ENCODE measurements at regions not wholly inside any gene's neighbourhood (a gene's known extent, or its start where the extent isn't known, plus 50 kb on each side); places are given as distances from the start of the nearest gene placed in this dataset.

DNA sequence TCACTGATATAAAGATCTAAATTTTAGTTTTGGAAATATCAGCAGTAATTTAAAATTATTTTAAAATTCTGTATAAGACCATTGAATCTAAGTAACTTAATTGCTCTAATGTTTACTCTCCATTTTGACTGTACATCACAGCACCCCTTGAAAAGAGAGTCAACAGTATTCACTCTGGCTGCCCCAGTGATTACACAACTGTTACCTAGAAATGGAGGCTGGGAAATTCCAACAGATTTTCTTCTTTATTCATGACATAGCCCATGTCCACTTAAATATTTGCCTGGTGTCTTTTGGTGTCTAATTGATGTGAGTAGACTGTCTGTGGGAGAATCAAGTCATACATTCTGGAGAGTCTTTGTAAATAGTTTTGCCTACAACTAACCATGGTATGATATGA is 301.8 kb upstream of the CDH6 start:
- Histone ChIP-seq H2BK12ac (ENCODE audit: low read depth, low read length) (no peak overlapping the region), H2BK20ac (ENCODE audit: low read length) (no peak overlapping the region), H3K27me3 (replicated peaks in 1 of 4; ENCODE audit: control insufficient read depth in 3 of 4, extremely low read depth in 1 of 4, insufficient read depth in 3 of 4, low read length in 3 of 4) (no peaks in the 10 kb centered on the region), H3K79me1 (ENCODE audit: low read depth, low read length) (no peaks in the 10 kb centered on the region), H3K9ac (replicated peaks in 1 of 4; ENCODE audit: extremely low read depth in 1 of 4, low read depth in 3 of 4, low read length in 3 of 4) (no peak overlapping the region), H4K91ac (replicated peaks; ENCODE audit: insufficient read length, low read length) (no peak overlapping the region), H2BK120ac (replicated peaks; ENCODE audit: low read depth, low read length) (no peak overlapping the region), H4K20me1 (replicated peaks in 1 of 2; ENCODE audit: control insufficient read depth in 1 of 2, insufficient read depth in 2 of 2, low read length in 2 of 2) (no peaks in the 10 kb centered on the region), H3K56ac (replicated peaks; ENCODE audit: insufficient read length, low read depth, low read length) (no peak overlapping the region), H3K4ac (replicated peaks; ENCODE audit: insufficient read length, low read depth, low read length) (no peak overlapping the region), H3K23me2 (ENCODE audit: low read depth, low read length) (no peaks in the 10 kb centered on the region), H3K27ac (ENCODE audit: low read depth, low read length) (no peak overlapping the region), H3K14ac (ENCODE audit: insufficient read length) (no peak overlapping the region), H3K36me3 (ENCODE audit: control insufficient read depth in 2 of 4, insufficient read depth in 4 of 4, low read length in 3 of 4) (no peaks in the 10 kb centered on the region), H4K8ac (ENCODE audit: extremely low read depth, insufficient read depth, low read length) (no peak overlapping the region), H3K79me2 (ENCODE audit: control insufficient read depth in 1 of 2, insufficient read depth in 2 of 2, low read length in 2 of 2) (no peaks in the 10 kb centered on the region), H3K9me3 (ENCODE audit: insufficient read depth in 2 of 2, low read depth in 1 of 2, low read length in 1 of 2) (no peaks in the 10 kb centered on the region), H2BK5ac (ENCODE audit: low read depth, low read length) (no peak overlapping the region), H2AFZ (ENCODE audit: low read length) (no peak overlapping the region), H2BK15ac (ENCODE audit: low read length) (no peak overlapping the region), H3K18ac (ENCODE audit: extremely low read depth, low read length) (no peak overlapping the region), H3K23ac (ENCODE audit: insufficient read length) (no peak overlapping the region), H3K4me1 (replicated peaks in 1 of 4; ENCODE audit: control insufficient read depth in 3 of 4, insufficient read depth in 4 of 4, low read length in 3 of 4) (no peaks in the 10 kb centered on the region), H4K5ac (ENCODE audit: insufficient read length, low read depth, low read length) (no peak overlapping the region), H3K4me2 (ENCODE audit: insufficient read depth in 1 of 2, low read depth in 2 of 2, low read length in 2 of 2) (no peak overlapping the region), H3K4me3 (ENCODE audit: extremely low read depth in 1 of 4, insufficient read depth in 2 of 4, low read depth in 3 of 4, low read length in 4 of 4) (no peak overlapping the region), H2AK5ac (ENCODE audit: low read depth, low read length) (no peak overlapping the region)
- FAIRE-seq (no peak), DNase-seq (ENCODE audit: low read depth in 1 of 2, low spot score in 2 of 2) (no peak)
- POLR2A ChIA-PET (ENCODE audit: partially characterized antibody) = no interaction called here
- CTCF ChIA-PET (ENCODE audit: partially characterized antibody) = interaction anchor here (1.0 to 1.3 kb wide), 3 partner anchors 19 to 851 kb away, joined by 3 read pairs; no protein-coding TSS in a partner anchor
- TF ChIP-seq CEBPB (IDR thresholded peaks at IDR 0.05; ENCODE audit: low read depth, low read length) (no peak), SP4 (IDR thresholded peaks at IDR 0.05; ENCODE audit: low read length) (no peak), TAF7 (optimal IDR thresholded peaks at IDR 0.05; ENCODE audit: borderline replicate concordance, low read depth, low read length) (no peak), HDAC6 (IDR thresholded peaks at IDR 0.05; ENCODE audit: low read depth, low read length) (no peak), KDM1A (IDR thresholded peaks at IDR 0.05; ENCODE audit: borderline replicate concordance, low read length) (no peak), JUN (IDR thresholded peaks at IDR 0.05; ENCODE audit: low read depth, low read length) (no peak), NANOG (IDR thresholded peaks at IDR 0.05; ENCODE audit: insufficient read depth, low read depth, low read length, poor library complexity, severe bottlenecking) (no peak), KDM4A (IDR thresholded peaks at IDR 0.05; ENCODE audit: low read depth, low read length, severe bottlenecking) (no peak), SUZ12 (IDR thresholded peaks at IDR 0.05; ENCODE audit: low read length) (no peak)
- TF ChIP-seq, protein P1, sequence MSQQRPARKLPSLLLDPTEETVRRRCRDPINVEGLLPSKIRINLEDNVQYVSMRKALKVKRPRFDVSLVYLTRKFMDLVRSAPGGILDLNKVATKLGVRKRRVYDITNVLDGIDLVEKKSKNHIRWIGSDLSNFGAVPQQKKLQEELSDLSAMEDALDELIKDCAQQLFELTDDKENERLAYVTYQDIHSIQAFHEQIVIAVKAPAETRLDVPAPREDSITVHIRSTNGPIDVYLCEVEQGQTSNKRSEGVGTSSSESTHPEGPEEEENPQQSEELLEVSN (IDR thresholded peaks at IDR 0.05) = no peak
- TF ChIP-seq, protein P2, sequence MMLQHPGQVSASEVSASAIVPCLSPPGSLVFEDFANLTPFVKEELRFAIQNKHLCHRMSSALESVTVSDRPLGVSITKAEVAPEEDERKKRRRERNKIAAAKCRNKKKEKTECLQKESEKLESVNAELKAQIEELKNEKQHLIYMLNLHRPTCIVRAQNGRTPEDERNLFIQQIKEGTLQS (IDR thresholded peaks at IDR 0.05; ENCODE audit: insufficient read depth, low read depth, low read length) = no peak

Measured in H1 (cell line).